BLaER1 (cell line): ENCODE measurements at regions not wholly inside any gene's neighbourhood (a gene's known extent, or its start where the extent isn't known, plus 50 kb on each side); places are given as distances from the start of the nearest gene placed in this dataset.
A peak's percentile ranks its signal among the peaks of the same experiment; 100 is the strongest.

Experiments used
- H3K27ac ChIP-seq: shearing (Covaris generic); formaldehyde crosslinking; 2 replicates; pipeline ENCODE4 v1.8.1; 2022
- H3K27me3 ChIP-seq: shearing (Covaris generic); formaldehyde crosslinking; 2 replicates; pipeline ENCODE4 v1.8.1; 2022
- H3K36me3 ChIP-seq: shearing (Covaris generic); formaldehyde crosslinking; 2 replicates; pipeline ENCODE4 v1.8.1; 2022
- H3K4me1 ChIP-seq: shearing (Covaris generic); formaldehyde crosslinking; 2 replicates; pipeline ENCODE4 v1.8.1; 2022
- H3K4me2 ChIP-seq: shearing (Covaris generic); formaldehyde crosslinking; 2 replicates; pipeline ENCODE4 v1.8.1; 2022
- H3K4me3 ChIP-seq: shearing (Covaris generic); formaldehyde crosslinking; 2 replicates; pipeline ENCODE4 v1.8.1; 2022
- H3K9ac ChIP-seq: shearing (Covaris generic); formaldehyde crosslinking; 2 replicates; pipeline ENCODE4 v1.8.1; 2022
- H3K9me3 ChIP-seq: shearing (Covaris generic); formaldehyde crosslinking; 2 replicates; pipeline ENCODE4 v1.8.1; 2022
- H4K20me1 ChIP-seq: shearing (Covaris generic); formaldehyde crosslinking; 2 replicates; pipeline ENCODE4 v1.8.1; 2022
- Cebpa-rat ChIP-seq: shearing (Covaris generic); IDR thresholded peaks from 2 replicates; pipeline ENCODE4 v1.8.1; 2022

DNA sequence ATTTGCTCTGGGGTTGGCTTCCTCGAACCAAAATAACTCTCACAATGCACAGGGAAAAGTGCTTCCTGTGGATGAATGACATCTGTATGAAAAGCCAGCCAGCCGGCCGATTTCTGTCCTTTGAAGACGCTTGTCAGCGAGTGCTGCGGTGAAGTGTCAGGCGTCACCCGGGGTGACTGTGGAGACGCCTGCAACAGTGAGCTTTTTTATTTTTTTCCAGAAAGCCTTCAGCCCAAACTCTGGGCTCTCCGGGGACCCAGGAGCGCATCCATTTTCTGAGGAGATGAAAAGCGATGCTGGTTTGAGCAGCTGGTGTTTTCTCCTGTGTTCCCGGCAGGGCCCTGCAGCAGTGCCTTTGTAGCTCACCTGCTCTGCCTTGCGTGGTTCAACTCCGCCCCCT lies 147.9 kb upstream of the MYL2 start:
- Histone ChIP-seq H3K9me3 (peaks cover 20% of the 10 kb centered on the region; the same call in 1 of the 2 replicates), H3K4me1 (peaks cover 24% of the 10 kb centered on the region), H3K4me3 (no peak overlapping the region), H3K4me2 (peak overlapping the region; percentile 59), H3K27me3 (no peaks in the 10 kb centered on the region), H3K9ac (no peak overlapping the region; the same call in 1 of the 2 replicates), H4K20me1 (no peaks in the 10 kb centered on the region), H3K36me3 (no peaks in the 10 kb centered on the region), H3K27ac (no peak overlapping the region)
- no peak for TF ChIP-seq Cebpa-rat

DNA sequence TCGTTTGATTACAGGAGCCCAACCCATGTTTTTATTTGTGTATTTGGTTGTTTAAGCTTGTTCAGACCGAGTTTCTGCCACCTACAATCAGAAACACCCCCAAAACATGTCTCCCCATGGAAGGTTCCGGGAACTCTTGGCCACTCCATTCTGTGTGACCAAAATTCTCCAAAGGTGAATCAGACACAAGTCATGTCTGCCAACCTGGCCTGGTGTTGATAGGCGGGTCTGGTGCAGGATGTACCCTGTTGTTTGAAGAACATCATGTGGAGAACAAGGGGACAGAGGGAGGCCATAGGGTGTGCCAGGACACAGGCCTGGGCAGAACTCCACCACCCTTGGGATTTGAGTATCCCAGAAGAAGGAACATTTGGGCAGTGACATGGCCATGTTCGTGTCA lies 147.1 kb upstream of the MYL2 start:
- Histone ChIP-seq H3K27ac (no peak overlapping the region), H3K27me3 (no peaks in the 10 kb centered on the region), H3K4me2 (peak overlapping the region; percentile 59; the same call in 1 of the 2 replicates), H3K9ac (no peak overlapping the region), H3K36me3 (no peaks in the 10 kb centered on the region), H3K4me3 (no peak overlapping the region), H4K20me1 (no peaks in the 10 kb centered on the region), H3K9me3 (peaks cover 20% of the 10 kb centered on the region; the same call in 1 of the 2 replicates), H3K4me1 (peaks cover 32% of the 10 kb centered on the region)
- no peak for TF ChIP-seq Cebpa-rat

DNA sequence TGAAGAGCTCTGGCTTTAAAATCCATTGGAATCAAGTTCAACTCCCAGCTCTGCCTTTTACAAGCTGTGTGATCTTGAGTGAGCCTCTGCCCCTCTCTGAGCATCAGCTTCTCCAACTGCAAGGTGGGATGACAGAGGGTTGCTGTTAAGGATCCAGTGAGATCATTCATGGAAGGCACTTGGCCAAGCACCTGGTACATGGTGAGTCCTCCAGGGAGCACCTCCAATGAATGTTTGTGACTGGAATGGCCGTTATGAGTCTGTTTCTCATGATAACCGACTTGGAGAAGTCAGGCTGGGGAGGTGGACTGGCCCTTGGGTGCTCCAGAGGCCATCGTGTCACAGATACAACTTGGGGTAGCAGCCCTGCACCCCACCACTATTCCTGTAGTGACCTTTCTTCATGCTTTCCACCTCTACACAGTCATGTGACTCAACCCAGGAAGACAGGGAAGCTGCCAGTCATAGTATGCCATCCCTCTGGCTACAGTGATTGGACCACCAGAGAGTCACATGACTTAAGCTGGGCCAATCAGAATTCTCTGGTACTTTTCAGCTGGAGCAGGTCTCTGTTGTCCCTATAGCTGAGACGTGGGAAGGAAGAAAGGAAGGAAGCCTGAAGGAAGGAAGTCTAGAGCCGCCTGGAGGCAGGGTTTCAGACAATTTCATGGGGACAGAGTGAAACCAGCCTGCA lies 146.5 kb upstream of the MYL2 start:
- Histone ChIP-seq H3K4me3 (no peak overlapping the region), H3K9me3 (peaks cover 20% of the 10 kb centered on the region; the same call in 1 of the 2 replicates), H4K20me1 (no peaks in the 10 kb centered on the region), H3K9ac (no peak overlapping the region), H3K4me2 (0 out of 2 replicates have a peak overlapping the region, but pooled peaks have one; percentile 59), H3K4me1 (peaks cover 34% of the 10 kb centered on the region), H3K27ac (no peak overlapping the region), H3K36me3 (no peaks in the 10 kb centered on the region), H3K27me3 (no peaks in the 10 kb centered on the region)
- TF ChIP-seq Cebpa-rat = no peak

DNA sequence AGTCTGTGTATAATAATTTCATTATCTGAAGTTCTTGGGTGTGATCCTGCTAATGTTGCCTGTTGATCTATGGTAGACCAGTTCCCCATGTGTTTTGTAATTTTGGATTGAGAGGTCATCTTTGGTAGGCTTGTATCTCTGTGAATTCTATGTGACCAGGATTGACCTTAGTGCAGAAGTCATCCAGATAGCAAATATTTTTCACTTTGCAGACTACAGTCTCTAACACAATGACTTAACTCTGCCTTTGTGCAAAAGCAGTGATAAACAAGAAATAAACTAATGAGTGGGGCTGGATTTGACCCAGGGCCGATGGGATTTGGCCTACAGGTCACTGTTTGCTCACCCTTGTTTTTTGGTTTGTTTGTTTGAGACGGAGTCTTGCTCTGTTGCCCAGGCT lies 144.6 kb upstream of the MYL2 start:
- no peaks in the 10 kb centered on the region for H3K36me3 ChIP-seq
- H3K9ac ChIP-seq = no peak overlapping the region
- no peaks in the 10 kb centered on the region for H4K20me1 ChIP-seq
- no peak overlapping the region for H3K4me2 ChIP-seq
- no peaks in the 10 kb centered on the region for H3K27me3 ChIP-seq
- H3K27ac ChIP-seq = no peak overlapping the region
- no peak overlapping the region for H3K4me3 ChIP-seq
- TF ChIP-seq Cebpa-rat = no peak
- peaks cover 34% of the 10 kb centered on the region for H3K4me1 ChIP-seq
- H3K9me3 ChIP-seq = peaks cover 20% of the 10 kb centered on the region; the same call in 1 of the 2 replicates

DNA sequence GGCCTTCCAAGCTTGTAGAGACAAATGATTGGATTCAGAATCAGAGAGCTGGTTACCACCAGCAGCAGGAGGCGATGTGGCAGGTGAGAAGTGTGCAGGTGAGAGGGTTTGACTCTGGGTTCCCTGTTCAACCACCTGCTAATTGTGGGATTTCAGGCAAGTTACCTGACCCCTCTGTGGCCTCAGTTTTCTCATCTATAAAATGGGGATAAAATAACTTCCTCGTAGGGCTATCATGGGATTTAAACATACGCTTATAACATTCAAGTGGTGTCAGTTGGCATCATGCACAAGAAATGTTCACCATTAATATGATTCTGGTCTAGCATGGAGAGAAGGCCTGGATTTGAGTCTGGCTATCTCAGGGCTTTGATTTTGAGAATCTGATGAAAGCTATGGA lies 143.8 kb upstream of the MYL2 start:
- Histone ChIP-seq H3K27me3 (no peaks in the 10 kb centered on the region), H4K20me1 (no peaks in the 10 kb centered on the region), H3K4me1 (peaks cover 34% of the 10 kb centered on the region), H3K27ac (no peak overlapping the region), H3K9me3 (peaks cover 20% of the 10 kb centered on the region; the same call in 1 of the 2 replicates), H3K4me3 (no peak overlapping the region), H3K36me3 (no peaks in the 10 kb centered on the region), H3K9ac (no peak overlapping the region), H3K4me2 (0 out of 2 replicates have a peak overlapping the region, but pooled peaks have one; percentile 49)
- TF ChIP-seq Cebpa-rat = no peak

DNA sequence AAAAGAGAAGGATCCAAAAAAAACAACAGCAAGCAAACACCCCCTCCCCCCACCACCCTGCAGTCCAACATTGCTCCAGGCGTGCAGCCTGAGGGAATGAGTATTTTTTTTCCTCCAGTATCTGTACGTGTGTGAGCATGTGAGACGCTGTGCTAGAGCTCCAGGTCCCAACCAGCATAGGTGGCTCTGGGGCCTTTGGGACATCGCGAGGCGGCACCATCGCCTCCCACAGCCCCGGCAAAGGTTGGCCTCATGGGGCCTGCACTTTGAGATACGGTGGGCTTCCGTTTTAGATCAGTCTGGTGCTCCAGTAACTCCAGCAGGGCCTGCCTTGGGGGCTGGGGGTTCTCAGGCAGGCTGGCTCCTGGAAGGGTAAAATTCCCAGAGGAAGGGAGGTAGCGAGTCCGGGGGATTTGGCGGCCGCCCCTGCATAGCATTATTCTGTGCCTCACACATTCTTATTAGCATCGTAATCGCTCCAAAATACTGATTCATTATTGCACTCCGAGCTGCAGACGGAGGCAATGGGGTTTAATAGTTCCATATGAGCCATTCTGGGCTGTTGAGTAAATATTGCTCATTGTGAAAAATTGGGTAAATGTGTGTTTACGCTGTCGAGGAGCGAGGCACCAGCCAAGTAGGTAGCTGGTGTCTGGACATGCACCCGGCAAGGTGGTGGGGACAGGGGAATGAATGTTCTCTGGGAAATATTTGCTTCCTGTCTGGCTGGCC lies 143.1 kb upstream of the MYL2 start:
- Histone ChIP-seq H4K20me1 (no peaks in the 10 kb centered on the region), H3K9ac (no peak overlapping the region), H3K36me3 (no peaks in the 10 kb centered on the region), H3K27ac (no peak overlapping the region), H3K4me1 (peaks cover 28% of the 10 kb centered on the region), H3K4me2 (peak overlapping the region; percentile 49), H3K9me3 (peaks cover 20% of the 10 kb centered on the region; the same call in 1 of the 2 replicates), H3K4me3 (no peak overlapping the region), H3K27me3 (no peaks in the 10 kb centered on the region)
- no peak for TF ChIP-seq Cebpa-rat

DNA sequence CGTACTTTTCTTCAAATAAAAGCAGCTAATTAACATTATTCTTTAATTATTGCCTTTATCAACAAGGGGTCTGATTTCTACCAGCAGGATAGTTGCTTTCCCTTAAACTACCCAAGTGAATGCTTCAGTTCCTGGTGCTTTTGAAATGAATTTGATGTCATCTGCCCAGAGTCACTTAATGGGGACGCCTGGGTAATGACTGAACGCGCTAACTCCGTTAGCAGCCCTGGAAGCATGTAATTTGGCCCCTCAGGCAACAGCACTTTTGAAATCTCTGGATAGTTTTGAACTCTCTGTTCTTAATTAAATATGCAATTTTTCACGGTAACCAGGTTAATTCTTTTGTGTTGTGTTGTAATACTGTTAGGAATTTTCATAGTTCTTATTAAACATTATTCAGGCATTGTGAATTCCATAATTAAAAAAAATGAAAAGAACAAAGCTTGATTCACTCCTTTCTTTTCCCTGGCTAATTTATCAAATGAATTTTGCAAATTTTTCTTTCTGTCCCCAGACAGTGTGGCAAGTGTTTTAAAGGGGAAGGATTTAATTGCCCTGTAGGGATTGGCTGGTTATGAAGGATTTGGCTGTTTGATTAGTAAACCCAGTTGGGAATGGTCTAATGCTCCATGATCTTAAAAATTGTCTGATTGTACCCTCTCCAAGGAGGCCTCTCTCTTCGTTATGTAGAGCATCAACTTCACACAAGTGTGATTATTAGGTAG lies 137.5 kb upstream of the MYL2 start:
- Histone ChIP-seq H3K36me3 (no peaks in the 10 kb centered on the region), H3K27ac (0 out of 2 replicates have a peak overlapping the region, but pooled peaks have one; percentile 32), H3K9ac (no peak overlapping the region), H3K4me2 (peak overlapping the region; percentile 54), H3K9me3 (no peaks in the 10 kb centered on the region), H3K4me1 (peaks cover 23% of the 10 kb centered on the region), H3K4me3 (no peak overlapping the region), H4K20me1 (no peaks in the 10 kb centered on the region), H3K27me3 (no peaks in the 10 kb centered on the region)
- TF ChIP-seq Cebpa-rat = no peak

DNA sequence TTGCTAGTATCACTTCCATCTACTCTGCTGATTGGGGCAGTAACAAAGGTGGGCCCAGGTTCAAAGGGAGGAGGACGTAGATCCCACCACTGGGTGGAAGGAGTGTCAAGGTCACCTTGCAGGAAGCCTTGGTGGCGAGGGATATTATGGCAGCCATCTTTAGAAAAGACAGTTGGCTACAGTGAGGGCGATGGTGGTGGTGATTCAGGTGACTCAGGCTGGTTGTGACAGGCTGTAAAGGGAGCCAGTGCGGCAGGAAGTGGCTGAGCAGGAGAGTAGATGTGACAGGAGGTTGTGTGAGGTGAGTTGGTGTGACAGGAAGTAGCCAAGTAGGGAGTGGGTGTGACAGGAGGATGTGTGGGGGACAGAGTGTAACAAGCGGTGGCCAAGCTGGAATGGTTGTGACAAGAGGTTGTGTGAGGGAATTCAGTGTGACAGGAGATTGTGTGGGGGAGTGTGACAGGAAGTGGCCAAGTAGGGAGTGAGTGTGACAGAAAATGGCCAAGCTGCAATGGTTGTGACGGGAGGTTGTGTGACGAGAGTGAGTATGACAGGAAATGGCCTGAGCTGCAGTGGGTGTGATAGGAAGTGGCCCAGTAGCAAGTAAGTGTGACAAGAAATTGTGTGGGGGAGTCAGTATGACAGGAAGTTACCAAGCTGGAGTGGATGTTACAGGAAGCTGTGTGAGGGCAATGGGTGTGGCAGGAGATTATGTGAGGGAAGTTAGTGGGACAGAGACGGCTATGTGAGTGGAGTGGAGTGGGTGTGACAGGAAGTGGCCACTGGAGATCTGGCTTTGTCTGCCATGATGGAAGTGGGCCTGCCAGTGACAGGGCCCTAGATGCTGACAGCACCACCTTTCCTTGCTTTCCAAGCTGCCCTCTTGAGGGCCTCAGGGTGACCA lies 136.5 kb upstream of the MYL2 start:
- Histone ChIP-seq H3K9ac (no peak overlapping the region), H3K9me3 (no peaks in the 10 kb centered on the region), H3K4me1 (peaks cover 18% of the 10 kb centered on the region), H3K4me3 (no peak overlapping the region), H3K27me3 (no peaks in the 10 kb centered on the region), H3K27ac (peak overlapping the region; percentile 32; the same call in 1 of the 2 replicates), H3K4me2 (peak overlapping the region; percentile 54), H4K20me1 (no peaks in the 10 kb centered on the region), H3K36me3 (no peaks in the 10 kb centered on the region)
- no peak for TF ChIP-seq Cebpa-rat
